RWPE1 (cell line): ENCODE measurements at regions not wholly inside any gene's neighbourhood (a gene's known extent, or its start where the extent isn't known, plus 50 kb on each side); places are given as distances from the start of the nearest gene placed in this dataset.

Experiments
- CTCF ChIA-PET: fragments of 350-600 bp; sonication (Branson Sonifier 250); formaldehyde crosslinking; extraction: SDS; loops from one replicate; lab custom pipeline; 2021; lab: Yijun Ruan, JAX
- POLR2A ChIA-PET: fragments of 400-600 bp; formaldehyde crosslinking; extraction: SDS; loops from one replicate; lab custom pipeline; 2020; ENCODE audit warnings: antibody characterized with exemption; ENCODE audit not compliant: low non-redundant PET; lab: Yijun Ruan, JAX
- DNase-seq: peaks from one replicate; pipeline ENCODE4 v3.0.0; 2012; ENCODE audit warnings: low spot score
- H3K27ac ChIP-seq: fragments of 450-650 bp; 2 replicates; pipeline ENCODE4 v1.5.1; 2017
- TF ChIP-seq, protein P1 (sequence below): fragments of 450-650 bp; conservative IDR thresholded peaks from 2 replicates; pipeline ENCODE4 v1.5.1; 2017; ENCODE audit warnings: low read depth, mild to moderate bottlenecking

DNA sequence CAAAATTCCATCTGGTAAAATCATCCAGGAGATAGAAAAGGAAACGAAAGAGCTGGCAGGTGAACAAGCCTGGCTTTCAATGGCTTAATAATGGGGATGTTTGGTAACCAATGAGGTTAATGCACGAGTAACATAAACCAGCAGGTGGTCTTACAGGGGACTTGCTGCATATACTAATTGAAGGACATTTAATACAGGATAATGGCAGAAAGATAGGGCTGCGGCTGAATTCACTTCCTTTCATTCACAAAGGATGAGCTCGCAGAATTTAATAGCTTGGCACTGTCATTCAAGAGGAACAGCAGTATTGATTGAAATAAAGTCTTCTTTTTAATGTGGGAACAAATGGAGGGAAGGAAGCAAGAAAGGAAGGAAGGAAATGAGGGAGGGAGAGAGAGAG is 156.3 kb upstream of the RAI2 start:
- ChIA-PET POLR2A (no interaction called here), CTCF (no interaction called here)
- H3K27ac ChIP-seq: no peak overlapping the region
- TF ChIP-seq, protein P1, sequence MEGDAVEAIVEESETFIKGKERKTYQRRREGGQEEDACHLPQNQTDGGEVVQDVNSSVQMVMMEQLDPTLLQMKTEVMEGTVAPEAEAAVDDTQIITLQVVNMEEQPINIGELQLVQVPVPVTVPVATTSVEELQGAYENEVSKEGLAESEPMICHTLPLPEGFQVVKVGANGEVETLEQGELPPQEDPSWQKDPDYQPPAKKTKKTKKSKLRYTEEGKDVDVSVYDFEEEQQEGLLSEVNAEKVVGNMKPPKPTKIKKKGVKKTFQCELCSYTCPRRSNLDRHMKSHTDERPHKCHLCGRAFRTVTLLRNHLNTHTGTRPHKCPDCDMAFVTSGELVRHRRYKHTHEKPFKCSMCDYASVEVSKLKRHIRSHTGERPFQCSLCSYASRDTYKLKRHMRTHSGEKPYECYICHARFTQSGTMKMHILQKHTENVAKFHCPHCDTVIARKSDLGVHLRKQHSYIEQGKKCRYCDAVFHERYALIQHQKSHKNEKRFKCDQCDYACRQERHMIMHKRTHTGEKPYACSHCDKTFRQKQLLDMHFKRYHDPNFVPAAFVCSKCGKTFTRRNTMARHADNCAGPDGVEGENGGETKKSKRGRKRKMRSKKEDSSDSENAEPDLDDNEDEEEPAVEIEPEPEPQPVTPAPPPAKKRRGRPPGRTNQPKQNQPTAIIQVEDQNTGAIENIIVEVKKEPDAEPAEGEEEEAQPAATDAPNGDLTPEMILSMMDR: no peak
- DNase-seq: no peak

DNA sequence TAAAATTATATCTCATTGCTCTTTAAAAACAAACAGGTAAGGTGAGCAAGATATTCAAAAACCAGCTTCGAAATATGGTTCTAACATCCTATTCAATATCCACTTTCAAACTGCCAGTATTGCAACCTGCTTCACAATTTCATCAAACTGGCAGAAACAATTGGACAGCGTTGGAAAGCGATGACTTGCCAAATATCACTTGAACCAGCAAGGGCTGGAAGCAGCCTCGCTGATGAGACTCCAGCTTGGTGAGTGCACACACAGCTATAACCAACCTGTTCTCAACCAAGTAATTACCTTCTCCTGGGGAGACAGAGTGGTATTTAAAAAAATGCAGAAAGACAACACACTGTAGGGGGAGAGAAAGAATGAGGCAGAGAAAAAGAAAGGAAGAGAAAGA is 155.8 kb upstream of the RAI2 start:
- CTCF ChIA-PET: no interaction called here

DNA sequence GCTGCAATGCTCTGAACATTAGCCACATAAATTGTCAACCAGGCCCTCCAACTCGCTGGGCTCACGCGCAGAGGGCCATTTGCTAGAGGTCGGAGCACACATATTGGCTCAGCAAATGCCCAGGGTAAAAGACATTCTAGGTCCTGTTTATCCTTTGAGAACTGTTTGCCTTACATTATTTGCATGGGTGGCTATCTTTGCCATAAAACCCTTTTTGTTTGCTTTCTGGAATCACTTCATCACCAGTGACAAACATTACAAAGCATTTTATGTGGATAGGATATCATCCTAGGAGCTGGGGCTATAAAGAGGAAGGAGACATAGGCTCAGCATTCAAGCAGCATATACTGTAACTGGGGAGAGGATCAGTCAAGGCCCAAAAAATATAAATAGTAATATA is 149.2 kb upstream of the RAI2 start:
- ChIA-PET POLR2A (no interaction called here), CTCF (no interaction called here)
- no peak for DNase-seq
- no peak overlapping the region for H3K27ac ChIP-seq
- TF ChIP-seq, protein P1: no peak

More for the DNA sequence above, 155.8 kb upstream of the RAI2 start:
- TF ChIP-seq, protein P1: no peak
- DNase-seq: no peak
- POLR2A ChIA-PET: no interaction called here
- H3K27ac ChIP-seq: no peak overlapping the region

DNA sequence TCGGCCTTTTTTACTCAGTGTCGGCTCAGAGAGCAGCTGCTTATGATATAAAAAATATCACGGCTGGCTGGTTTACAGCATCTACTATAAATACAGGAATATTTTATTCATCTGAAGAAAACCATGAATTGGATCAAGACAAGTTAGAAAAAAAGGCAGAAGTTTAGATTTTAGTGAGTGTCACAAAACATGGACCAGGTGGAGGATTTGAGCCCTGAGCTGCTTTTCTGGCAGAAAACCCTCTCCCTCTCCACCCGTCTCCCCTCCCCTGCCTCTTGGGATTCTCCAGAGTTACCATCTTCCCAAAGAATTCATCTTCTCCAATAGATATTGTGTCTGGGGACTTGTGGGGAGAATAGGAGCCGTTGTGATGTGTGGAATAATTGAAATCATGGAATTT is 142.8 kb upstream of the RAI2 start:
- ChIA-PET POLR2A (no interaction called here), CTCF (no interaction called here)
- no peak for DNase-seq
- no peak overlapping the region for H3K27ac ChIP-seq
- TF ChIP-seq, protein P1: no peak

DNA sequence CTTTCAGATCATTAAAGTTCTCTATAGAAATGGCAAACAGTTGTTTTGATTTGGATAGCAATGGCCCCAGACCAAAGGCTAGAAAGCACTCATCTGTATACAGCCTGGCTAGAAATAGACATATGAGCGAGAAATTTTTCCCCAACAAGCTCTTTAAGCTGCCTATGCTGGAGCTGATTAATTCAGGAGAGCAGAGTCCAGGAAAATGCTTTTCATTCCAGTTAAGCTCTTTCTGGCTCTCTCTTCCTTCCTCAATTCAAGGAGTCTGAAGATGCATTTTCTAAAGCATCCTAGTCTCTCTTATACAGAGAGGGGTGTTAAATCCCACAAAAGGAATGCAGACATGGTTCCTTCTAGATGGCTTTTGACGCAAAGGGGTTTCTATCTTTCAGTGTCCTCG is 141.7 kb upstream of the RAI2 start:
- ChIA-PET CTCF (no interaction called here), POLR2A (no interaction called here)
- H3K27ac ChIP-seq: no peak overlapping the region
- no peak for DNase-seq
- TF ChIP-seq, protein P1: no peak

DNA sequence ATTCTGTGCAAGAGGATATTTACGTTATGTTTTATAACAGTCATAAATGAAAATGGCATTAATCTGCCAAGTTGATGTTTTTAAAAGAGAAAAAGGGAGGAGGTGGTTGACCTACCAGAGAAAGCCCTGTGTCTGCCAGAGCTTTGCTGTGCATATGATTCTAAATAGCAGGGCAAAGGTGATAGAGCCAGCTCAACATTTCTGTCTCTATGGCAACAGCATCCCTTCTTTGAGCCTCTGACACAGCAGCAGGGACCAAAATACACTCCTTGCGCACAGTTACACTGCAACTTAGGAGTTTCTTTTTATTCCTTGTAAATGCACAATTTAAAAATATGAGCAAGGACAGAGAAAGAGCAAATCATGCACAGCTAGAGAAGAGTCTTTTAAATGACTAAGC is 133.3 kb upstream of the RAI2 start:
- CTCF ChIA-PET: no interaction called here
- H3K27ac ChIP-seq: no peak overlapping the region
- POLR2A ChIA-PET: no interaction called here
- no peak for DNase-seq
- TF ChIP-seq, protein P1: no peak

DNA sequence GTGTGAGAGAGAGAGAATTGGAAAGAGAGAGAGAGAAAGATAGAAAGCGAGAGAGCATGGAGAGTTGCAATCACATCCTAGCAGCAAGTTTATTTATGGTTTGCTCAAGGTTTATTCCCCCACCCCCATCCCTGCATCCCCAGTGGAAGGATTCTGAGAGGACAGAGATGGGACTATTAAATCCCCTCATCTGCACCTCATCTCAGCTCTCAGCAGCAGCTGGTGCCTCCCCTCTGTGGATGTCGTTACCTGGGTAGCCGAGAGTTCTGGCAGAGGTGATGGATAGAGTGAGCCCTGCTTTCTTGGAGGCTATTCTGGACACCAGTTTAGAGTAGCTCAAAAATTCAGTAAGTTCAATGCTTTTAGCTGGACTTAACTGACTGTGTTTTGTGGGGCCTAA is 132.0 kb upstream of the RAI2 start:
- CTCF ChIA-PET: no interaction called here
- H3K27ac ChIP-seq: no peak overlapping the region
- POLR2A ChIA-PET: no interaction called here
- TF ChIP-seq, protein P1: no peak
- DNase-seq: no peak
